Right kidney (tissue), 1 donor: ENCODE measurements at regions not wholly inside any gene's neighbourhood (a gene's known extent, or its start where the extent isn't known, plus 50 kb on each side); places are given as distances from the start of the nearest gene placed in this dataset.
"Not testable (repeated sequence)": the region's sequence is repeated elsewhere in the genome, so short reads cannot be mapped to it uniquely, and the experiment has no call there.

ENCODE experiments used
- DNase-seq: peaks from one replicate; pipeline ENCODE4 v3.0.0-alpha.2; 2016

- no peak for DNase-seq
Observed at GRCh38 chr2:129831018-129831417, 148.4 kb upstream of the RAB6C start.

GRCh38 chr2:129833465-129833864, 146.0 kb upstream of the RAB6C start:
- DNase-seq, result not testable (repeated sequence)

GRCh38 chr2:129847043-129847442, 132.4 kb upstream of the RAB6C start:
- DNase-seq, result no peak

- no peak for DNase-seq
Observed at GRCh38 chr2:129849559-129850160, 129.8 kb upstream of the RAB6C start.

GRCh38 chr2:129857200-129857599, 122.3 kb upstream of the RAB6C start:
- no peak for DNase-seq

- DNase-seq, result no peak
Observed at GRCh38 chr2:129859175-129859574, 120.3 kb upstream of the RAB6C start.

GRCh38 chr2:129860088-129860487, 119.4 kb upstream of the RAB6C start:
- DNase-seq, result no peak

- no peak for DNase-seq
Observed at GRCh38 chr2:129861666-129862288, 117.7 kb upstream of the RAB6C start.

- DNase-seq, result no peak
Observed at GRCh38 chr2:129862668-129863067, 116.8 kb upstream of the RAB6C start.

- no peak for DNase-seq
Observed at GRCh38 chr2:129863350-129863749, 116.1 kb upstream of the RAB6C start.

- no peak for DNase-seq
Observed at GRCh38 chr2:129864719-129865118, 114.7 kb upstream of the RAB6C start.

GRCh38 chr2:129865976-129866375, 113.5 kb upstream of the RAB6C start:
- no peak for DNase-seq

GRCh38 chr2:129866391-129866790, 113.1 kb upstream of the RAB6C start:
- DNase-seq, result no peak

GRCh38 chr2:129868151-129868550, 111.3 kb upstream of the RAB6C start:
- no peak for DNase-seq

- no peak for DNase-seq
Observed at GRCh38 chr2:129870685-129871241, 108.7 kb upstream of the RAB6C start.

GRCh38 chr2:129872446-129872845, 107.0 kb upstream of the RAB6C start:
- DNase-seq, result no peak

GRCh38 chr2:129876541-129876940, 102.9 kb upstream of the RAB6C start:
- no peak for DNase-seq

- DNase-seq, result peak; percentile 87
Observed at GRCh38 chr2:129877289-129877741, 102.2 kb upstream of the RAB6C start.

GRCh38 chr2:129877795-129878775, 101.4 kb upstream of the RAB6C start:
- DNase-seq, result peak; percentile 74

GRCh38 chr2:129879614-129880180, 99.8 kb upstream of the RAB6C start:
- DNase-seq, result no peak

GRCh38 chr2:129880309-129880708, 99.2 kb upstream of the RAB6C start:
- DNase-seq, result no peak

- no peak for DNase-seq
Observed at GRCh38 chr2:129880971-129881370, 98.5 kb upstream of the RAB6C start.
